Frontal cortex (tissue), 3 donors: ENCODE measurements at regions not wholly inside any gene's neighbourhood (a gene's known extent, or its start where the extent isn't known, plus 50 kb on each side); places are given as distances from the start of the nearest gene placed in this dataset.

ENCODE experiments used
- DNase-seq, 2 donors: peaks; one replicate each; pipeline ENCODE4 v3.0.0; 2012; ENCODE audit warnings: low spot score in 2 of 2
- FAIRE-seq: peaks from 2 replicates; lab custom pipeline; 2012; peaks lifted over from hg19 to GRCh38; lab: Jason Lieb, UNC
- donor health status: control.
- donor health status: control.
- donor health status: control.

DNA sequence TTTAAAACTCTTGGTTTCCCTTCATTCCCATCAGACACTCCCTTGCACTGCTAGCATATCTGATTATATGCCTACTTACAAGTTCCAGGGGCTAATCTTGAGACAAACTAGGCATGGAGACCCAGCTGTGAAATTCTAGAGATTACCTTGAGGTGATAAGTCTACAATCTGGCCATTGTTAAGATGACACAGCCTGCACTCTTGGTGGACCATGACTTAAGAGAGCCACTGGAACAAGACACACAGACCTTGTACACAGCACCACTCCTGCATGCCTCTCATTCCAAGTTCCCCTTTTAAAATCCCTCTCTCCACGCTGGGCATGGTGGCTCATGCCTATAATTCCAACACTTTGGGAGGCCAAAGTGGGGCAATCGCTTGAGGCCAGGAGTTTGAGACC is 387.2 kb upstream of the DCC start:
- FAIRE-seq, result no peak
- DNase-seq, result no peak

DNA sequence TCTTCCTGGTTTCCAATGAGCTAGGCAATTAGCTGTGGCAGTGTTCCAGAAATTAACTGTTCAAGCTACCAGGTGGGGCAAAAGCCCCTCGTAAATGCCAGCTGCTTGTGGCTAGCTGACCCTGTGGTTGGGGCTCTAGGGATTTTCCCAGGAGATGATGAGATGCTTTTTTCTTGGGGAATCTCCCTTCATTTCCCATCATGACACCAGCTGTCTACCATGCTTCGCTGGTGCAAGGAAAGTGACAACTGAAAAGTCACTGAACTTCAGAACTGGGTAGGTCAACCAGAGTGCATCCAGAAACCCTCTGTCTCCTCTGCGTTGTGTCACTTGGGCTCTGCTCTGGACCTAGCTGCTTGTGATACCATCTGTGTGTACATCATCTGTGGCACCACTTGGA is 386.5 kb upstream of the DCC start:
- FAIRE-seq (no peak), DNase-seq (no peak)

- no peak for FAIRE-seq
- no peak for DNase-seq
Measured at GRCh38 chr18:51955136-51955535, 384.9 kb upstream of the DCC start.

DNA sequence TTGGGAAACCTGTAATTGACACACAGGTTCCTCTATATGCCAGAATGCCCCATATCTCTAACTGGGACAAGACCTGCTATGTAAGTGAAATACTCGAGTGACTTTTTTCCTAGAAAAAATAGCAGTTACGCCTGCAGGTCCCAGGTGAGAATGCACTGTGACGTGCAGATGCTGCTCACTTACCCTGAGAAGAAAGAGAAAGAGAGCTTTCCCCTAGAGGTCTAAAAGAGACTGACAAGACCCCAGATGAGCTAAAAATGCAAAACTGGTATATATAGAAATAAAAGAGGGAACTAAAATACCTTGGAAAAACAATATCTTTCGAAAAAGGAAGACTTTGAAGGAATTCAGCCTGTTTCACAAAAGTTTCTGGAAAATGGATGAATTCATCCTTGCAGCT is 383.0 kb upstream of the DCC start:
- DNase-seq (no peak), FAIRE-seq (no peak)

DNA sequence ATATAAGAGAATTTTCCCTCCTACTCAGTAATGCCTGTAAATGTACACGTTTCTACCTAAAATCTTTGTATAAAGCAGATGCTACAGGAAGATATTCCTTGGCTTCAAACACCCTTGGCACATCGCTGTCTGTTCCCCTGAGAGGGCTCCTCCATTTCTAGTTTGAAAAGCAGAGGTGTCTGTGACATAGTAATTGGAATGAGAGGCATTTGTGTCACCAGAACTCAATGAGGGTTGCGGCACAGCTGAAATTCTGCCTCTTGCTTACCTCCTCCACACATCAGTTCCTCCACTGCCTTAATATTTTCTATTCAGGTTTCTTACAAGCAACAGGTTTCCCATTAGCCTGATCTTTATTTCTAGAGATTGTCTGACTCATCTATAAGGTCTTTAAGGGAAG is 359.9 kb upstream of the DCC start:
- DNase-seq (no peak), FAIRE-seq (no peak)

- DNase-seq (no peak), FAIRE-seq (no peak)
Measured at GRCh38 chr18:51988277-51988676, 351.7 kb upstream of the DCC start.

DNA sequence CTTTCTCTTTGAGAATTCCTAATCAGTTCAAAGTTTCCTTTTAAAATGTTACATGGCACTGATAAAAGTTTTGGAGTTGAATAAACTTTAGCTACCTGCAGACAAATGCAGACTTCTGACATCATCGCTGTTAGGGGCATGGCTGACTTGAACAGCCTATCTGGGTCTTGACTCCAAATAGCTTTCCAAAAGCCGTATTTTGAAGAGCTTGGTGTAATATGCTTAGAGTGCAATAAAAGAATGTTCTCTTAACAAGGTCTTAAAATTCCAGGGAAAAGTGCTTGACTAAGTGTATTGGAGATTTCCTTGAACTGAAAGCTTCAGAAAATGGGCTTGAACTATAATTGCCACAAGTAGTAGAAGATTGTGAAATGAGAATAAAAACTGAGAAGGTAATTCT is 342.9 kb upstream of the DCC start:
- DNase-seq (no peak), FAIRE-seq (no peak)

- FAIRE-seq (no peak), DNase-seq (no peak)
Measured at GRCh38 chr18:51998066-51998465, 341.9 kb upstream of the DCC start.

DNA sequence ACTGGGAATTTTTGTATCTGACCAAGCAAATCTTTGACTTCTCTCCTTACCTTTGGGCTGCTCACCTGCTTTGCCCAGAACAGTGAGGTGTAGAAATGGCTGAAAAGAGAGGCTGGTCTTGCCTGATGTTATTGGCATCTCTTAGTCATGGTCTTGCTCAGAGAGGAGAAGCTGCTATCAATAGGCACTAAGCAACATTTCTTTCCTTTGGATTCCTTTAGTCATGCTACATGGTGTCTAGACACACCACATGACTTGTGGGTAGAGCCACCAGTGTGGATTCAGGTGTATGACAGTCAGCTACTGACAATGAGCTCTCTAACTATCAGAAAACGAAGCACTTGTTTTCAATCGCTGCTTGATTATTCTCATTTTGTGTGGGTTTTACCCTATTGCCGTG is 341.3 kb upstream of the DCC start:
- DNase-seq (no peak), FAIRE-seq (no peak)

DNA sequence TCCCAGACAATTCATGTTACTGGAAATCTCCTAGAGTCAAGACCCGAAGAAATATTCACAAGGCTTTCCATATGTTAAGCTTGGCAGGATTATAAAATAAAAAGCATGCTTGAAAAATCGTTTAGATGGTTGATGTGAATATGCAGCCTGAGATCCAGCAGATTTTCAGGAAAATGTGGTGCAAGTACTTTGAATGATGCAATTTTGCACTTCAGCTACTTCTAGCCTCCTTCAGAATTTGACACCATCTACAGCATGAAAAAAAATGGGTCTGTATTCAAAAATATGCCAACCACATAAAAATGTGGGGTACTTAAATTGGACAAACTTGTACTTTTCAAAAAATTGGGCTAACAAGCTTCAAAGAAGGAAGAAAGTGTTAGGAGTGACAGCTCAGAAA is 340.6 kb upstream of the DCC start:
- FAIRE-seq, result no peak
- no peak for DNase-seq

DNA sequence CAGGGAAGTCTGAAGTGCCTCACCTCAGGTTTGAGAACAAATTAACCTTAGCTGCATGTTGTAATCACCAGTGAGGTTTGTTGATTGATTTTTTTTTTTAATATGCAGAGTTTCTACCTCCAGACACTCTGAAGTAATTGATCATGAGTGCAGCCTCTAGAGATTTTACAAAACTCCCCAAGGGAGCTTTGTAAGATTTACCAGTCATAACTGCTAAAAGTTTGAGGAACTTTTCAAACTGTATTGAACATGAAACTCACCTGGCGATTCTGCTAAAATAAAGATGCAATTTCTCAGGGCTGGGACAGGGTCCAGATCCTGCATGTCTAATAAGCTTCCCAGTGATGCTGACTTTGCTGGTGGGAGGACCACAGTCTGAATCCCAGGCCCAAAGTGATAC is 339.6 kb upstream of the DCC start:
- DNase-seq (no peak), FAIRE-seq (no peak)

- no peak for FAIRE-seq
- no peak for DNase-seq
Measured at GRCh38 chr18:52001106-52001505, 338.9 kb upstream of the DCC start.

GRCh38 chr18:52002600-52002999 is 337.4 kb upstream of the DCC start:
- DNase-seq (no peak), FAIRE-seq (no peak)

- no peak for DNase-seq
- FAIRE-seq, result no peak
Measured at GRCh38 chr18:52007105-52007504, 332.9 kb upstream of the DCC start.

DNA sequence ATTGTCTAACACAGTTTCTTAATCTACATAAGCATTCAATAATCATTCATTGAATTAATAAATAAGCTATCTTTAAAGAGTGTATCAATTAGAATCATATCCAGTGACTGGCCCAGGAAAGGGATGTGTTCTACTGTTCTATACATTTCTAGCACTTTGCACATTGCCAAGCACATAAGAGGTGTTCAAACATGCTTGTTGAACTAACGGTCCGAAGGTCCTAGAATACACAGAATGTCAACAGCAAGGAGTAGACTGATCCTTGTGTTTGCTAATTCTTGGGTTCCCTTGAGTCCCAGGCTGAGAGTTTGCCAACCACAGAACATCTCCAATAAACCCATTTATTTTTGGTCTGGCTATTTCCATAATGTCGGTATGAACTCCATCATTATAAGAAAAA is 331.7 kb upstream of the DCC start:
- DNase-seq (no peak), FAIRE-seq (no peak)

DNA sequence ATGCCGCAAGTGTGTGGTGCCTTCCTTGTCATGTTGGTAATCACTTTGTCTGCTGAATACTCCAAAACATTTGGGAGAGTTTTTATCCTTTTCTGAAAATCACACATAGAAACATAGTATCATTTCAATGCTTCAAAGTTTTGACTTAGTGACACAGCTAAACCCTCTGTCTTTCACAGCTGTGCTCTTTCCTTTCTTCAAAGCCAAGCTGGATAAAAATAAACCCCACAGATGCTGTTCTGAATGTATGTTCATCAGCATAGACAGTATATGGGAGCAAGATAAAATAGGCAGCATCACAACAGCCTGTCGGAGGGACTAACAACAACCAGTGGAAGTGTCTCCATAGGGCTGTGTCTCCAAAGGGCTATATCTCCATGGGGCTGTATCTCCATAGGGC is 331.3 kb upstream of the DCC start:
- no peak for FAIRE-seq
- no peak for DNase-seq

DNA sequence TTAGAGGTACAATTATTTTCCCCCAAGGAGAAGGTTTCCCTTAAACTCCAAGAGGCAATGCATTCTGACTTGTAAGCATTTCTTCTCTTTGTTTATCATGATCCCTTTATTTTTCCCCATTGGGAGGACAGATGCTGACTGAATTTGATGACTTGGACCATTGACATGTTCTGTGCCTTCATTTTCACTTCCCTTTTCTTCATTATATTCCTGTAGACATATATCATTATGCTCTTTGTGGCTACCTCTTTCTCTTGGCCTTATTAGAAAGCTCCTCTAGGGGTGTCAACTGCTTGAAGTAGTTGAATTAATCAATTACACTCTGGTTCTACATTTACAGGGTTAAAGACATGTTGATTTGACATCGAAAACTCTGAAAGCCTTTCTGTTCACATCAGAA is 330.0 kb upstream of the DCC start:
- DNase-seq (no peak), FAIRE-seq (no peak)

GRCh38 chr18:52045946-52046675 is 293.9 kb upstream of the DCC start:
- DNase-seq (no peak), FAIRE-seq (no peak)

DNA sequence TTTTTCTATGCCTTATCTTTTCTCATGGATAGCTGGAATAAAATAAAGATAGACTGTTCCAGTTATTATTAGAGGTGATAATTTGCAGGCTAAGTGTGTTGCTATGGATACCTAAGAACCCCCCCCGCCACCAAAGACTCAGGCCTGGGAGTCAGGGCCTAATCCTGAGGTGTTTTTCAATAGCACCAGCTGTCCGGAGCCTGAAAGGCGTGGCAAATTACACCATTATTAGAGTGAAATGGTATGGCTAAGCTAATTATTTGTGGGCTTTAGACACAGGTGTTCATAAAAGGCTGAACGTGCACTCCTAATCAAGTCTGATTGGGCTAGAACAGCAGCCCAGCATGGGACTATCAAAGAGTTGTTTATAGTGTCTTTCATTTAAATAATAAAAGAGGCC is 293.2 kb upstream of the DCC start:
- no peak for DNase-seq
- FAIRE-seq, result no peak

GRCh38 chr18:52054324-52054723 is 285.7 kb upstream of the DCC start:
- DNase-seq (no peak), FAIRE-seq (no peak)

DNA sequence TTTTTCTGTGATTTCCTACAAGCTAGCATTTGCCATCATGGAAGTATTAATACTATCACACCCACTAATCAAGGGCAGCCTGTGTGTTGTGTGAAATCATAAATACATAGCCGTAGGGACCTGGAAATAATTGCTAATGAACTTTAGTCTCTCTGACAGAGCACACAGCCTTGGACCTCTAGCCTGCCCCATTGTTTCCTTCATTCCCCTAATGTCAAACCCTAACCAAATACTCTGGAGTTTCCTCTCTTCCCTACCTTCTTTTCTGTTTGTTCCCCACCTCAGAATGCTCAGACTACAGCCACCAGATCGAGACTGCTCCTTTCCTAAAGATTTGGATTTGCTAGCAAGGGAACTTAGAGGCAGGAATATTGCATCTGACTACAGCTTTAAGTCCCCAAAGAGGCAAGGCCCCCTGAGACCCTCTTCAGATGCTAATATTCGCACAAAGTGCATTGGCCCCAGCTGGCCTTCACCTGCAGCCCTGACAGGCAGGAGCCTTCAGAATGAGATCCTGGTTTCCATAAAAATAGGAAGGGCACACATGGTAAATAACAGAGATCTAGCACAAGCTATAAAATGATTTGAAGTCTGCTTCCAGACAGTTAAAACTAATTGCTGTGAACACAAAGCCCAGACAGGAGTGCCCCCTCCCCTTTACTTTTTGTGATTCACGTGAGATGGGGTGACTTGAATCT is 279.2 kb upstream of the DCC start:
- FAIRE-seq, result no peak
- no peak for DNase-seq

DNA sequence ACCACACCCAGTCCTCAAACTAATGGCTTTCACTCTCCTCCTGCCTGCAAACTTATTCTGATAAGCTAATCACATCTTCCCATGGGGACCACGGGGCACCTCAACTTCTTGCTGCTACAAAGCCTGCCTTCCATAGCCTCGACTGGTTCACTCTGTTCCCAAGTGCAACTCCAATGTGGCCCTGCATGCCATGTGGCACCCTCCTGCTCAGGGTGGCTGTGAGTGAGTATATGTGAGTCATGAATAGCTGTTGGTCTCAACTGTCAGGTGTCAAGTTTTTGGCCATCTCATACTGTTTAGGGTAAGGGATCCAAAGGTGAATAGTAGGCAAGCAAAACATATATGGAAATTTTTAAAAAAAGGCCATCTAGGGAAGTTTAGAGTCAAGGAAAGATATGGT is 276.1 kb upstream of the DCC start:
- DNase-seq (no peak), FAIRE-seq (no peak)
